ENCODE measurements at regions not wholly inside any gene's neighbourhood (a gene's known extent, or its start where the extent isn't known, plus 50 kb on each side); places are given as distances from the start of the nearest gene placed in this dataset.
A peak's percentile ranks its signal among the peaks of the same experiment; 100 is the strongest.
"Not testable (repeated sequence)": the region's sequence is repeated elsewhere in the genome, so short reads cannot be mapped to it uniquely, and the experiment has no call there.

- H3K9me3 ChIP-seq: peaks cover 0 to 7% (median 0%) of the 10 kb centered on the region in 3 donors
- H3K27me3 ChIP-seq: no peaks in the 10 kb centered on the region
- no peak overlapping the region for H3K4me3 ChIP-seq
- H3K36me3 ChIP-seq: no peaks in the 10 kb centered on the region
- intact Hi-C loops (cut with DNase I; ENCODE audit: low total_unique reads): no loop called here
- no peaks in the 10 kb centered on the region for H3K4me1 ChIP-seq
- no peak overlapping the region for H3K27ac ChIP-seq
- no peak for DNase-seq
- no peak for TF ChIP-seq CTCF (IDR thresholded peaks at IDR 0.05)
Observed at GRCh38 chr4:79134767-79135166, 191.1 kb downstream of the NAA11 start.

GRCh38 chr4:79132826-79133225 lies 193.0 kb downstream of the NAA11 start:
- intact Hi-C loops (cut with DNase I; ENCODE audit: low total_unique reads): no loop called here

DNA sequence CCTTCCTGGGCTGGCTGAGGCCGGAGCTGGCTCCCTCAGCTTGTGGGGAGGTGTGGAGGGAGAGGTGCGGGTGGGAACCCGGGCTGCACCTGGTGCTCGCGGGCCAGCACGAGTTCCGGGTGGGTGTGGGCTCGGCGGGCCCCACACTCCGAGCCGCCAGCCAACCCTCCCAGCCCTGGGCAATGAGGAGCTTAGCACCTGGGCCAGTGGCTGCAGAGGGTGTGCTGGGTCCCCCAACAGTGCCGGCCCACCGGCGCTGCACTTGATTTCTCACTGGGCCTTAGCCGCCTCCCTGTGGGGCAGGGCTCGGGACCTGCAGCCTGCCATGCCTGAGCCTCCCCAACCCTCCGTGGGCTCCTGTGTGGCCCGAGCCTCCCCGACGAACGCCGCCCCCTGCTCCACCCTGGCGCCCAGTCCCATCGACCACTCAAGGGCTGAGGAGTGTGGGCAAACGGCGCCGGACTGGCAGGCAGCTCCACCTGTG lies 182.7 kb upstream of the PAQR3 start:
- no peak for TF ChIP-seq CTCF (IDR thresholded peaks at IDR 0.05)
- H3K4me3 ChIP-seq: no peak overlapping the region
- no peaks in the 10 kb centered on the region for H3K4me1 ChIP-seq
- no peak for DNase-seq
- intact Hi-C loops (cut with DNase I; ENCODE audit: low total_unique reads): no loop called here
- peaks cover 5 to 39% (median 27%) of the 10 kb centered on the region in 3 donors for H3K9me3 ChIP-seq
- H3K27ac ChIP-seq: no peak overlapping the region
- peaks cover 0 to 5% (median 0%) of the 10 kb centered on the region in 3 donors for H3K36me3 ChIP-seq
- H3K27me3 ChIP-seq: no peaks in the 10 kb centered on the region

More at GRCh38 chr4:79132826-79133225, 193.0 kb downstream of the NAA11 start:
- TF ChIP-seq CTCF (IDR thresholded peaks at IDR 0.05): no peak
- Histone ChIP-seq H3K4me3 (no peak overlapping the region), H3K4me1 (no peaks in the 10 kb centered on the region), H3K27ac (no peak overlapping the region), H3K27me3 (no peaks in the 10 kb centered on the region), H3K9me3 (peaks cover 0 to 13% (median 0%) of the 10 kb centered on the region in 3 donors), H3K36me3 (no peaks in the 10 kb centered on the region)
- no peak for DNase-seq

DNA sequence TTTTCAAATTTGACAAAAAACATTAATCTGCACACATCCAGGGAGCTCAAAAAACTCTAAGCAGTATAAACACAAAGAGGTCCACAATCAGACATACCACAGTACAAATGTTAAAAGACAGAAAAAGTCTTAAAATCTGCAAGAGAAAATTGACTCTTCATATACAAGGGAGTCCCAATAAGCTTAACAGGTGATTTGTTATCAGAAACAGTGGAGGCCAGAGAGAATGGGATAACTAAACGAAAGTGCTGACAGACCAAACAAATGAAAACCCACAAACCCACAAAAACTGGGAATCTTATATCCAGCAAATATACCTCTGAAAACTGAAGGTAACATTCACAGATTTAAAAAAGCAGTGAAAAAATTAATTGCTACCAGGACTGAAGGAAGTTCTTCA lies 182.0 kb upstream of the PAQR3 start:
- Histone ChIP-seq H3K9me3 (peaks cover 5 to 38% (median 28%) of the 10 kb centered on the region in 3 donors), H3K4me1 (no peaks in the 10 kb centered on the region), H3K27ac (no peak overlapping the region), H3K4me3 (no peak overlapping the region), H3K27me3 (no peaks in the 10 kb centered on the region), H3K36me3 (peaks cover 0 to 5% (median 0%) of the 10 kb centered on the region in 3 donors)
- intact Hi-C loops (cut with DNase I; ENCODE audit: low total_unique reads): no loop called here
- no peak for TF ChIP-seq CTCF (IDR thresholded peaks at IDR 0.05)
- no peak for DNase-seq

GRCh38 chr4:79117051-79117450 lies 177.8 kb upstream of the PAQR3 start:
- H3K27ac ChIP-seq; intact Hi-C loops (cut with DNase I; ENCODE audit: low total_unique reads): not testable (repeated sequence)

GRCh38 chr4:79107014-79107413 lies 167.8 kb upstream of the PAQR3 start:
- Histone ChIP-seq H3K27me3 (no peaks in the 10 kb centered on the region), H3K4me3 (no peak overlapping the region), H3K4me1 (no peaks in the 10 kb centered on the region), H3K27ac (no peak overlapping the region), H3K36me3 (no peaks in the 10 kb centered on the region), H3K9me3 (no peaks in the 10 kb centered on the region)
- DNase-seq: peak in 1 of 2 donors; percentile 61
- TF ChIP-seq CTCF (IDR thresholded peaks at IDR 0.05): no peak
- intact Hi-C loops (cut with DNase I; ENCODE audit: low total_unique reads): no loop called here

More at GRCh38 chr4:79117051-79117450, 177.8 kb upstream of the PAQR3 start:
- H3K36me3 ChIP-seq, H3K4me1 ChIP-seq, H3K27me3 ChIP-seq, DNase-seq, H3K4me3 ChIP-seq: not testable (repeated sequence)
- peaks cover 5 to 26% (median 25%) of the 10 kb centered on the region in 3 donors for H3K9me3 ChIP-seq
